Activated T-cell treated with anti-CD3 and anti-CD28 coated beads, Interleukin-2, amount 50 U/mL, for 48 hours (primary cell): ENCODE measurements at regions not wholly inside any gene's neighbourhood (a gene's known extent, or its start where the extent isn't known, plus 50 kb on each side); places are given as distances from the start of the nearest gene placed in this dataset.

Source experiments
- DNase-seq, 2 experiments: peaks; one replicate each; pipeline ENCODE4 v3.0.0-alpha.2; 2020

DNA sequence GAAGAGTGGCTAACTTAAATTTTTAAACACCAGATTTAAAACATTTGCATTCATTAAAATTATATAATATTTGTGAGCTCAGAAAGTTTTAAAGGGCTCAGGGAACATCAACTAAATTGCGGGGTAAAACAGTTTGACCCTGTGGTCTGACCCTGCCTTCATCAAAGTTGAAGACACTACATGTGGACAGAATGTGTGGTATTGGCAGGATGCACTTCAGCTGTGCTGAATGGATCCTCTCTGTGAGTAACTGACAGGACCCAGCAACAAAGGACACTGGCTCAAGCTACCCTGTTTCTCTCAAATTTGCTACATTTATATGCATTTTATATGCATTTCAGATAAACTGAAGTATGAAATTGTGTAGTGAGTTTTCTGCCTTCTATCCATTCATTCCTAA lies 288.5 kb downstream of the ZNF608 start:
- no peak for DNase-seq

DNA sequence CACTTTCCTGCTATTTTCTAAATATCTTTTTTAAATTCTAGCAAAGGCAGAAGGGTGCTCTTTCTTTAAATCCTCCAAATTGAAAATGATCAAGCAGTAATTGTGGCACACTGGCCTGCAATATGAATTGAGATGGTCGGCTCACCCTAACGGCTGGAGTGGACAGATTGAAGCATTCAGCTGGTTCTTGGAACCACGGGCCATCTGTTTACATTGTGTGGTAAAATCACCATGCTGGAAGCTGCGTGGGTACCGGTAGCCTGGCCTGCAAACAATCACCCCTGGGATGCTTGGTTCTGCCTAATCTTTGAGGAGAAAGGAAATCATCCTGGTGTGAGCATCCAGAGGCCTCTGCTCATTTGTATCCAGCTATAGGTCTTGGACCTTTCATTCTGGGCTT lies 289.3 kb downstream of the ZNF608 start:
- no peak for DNase-seq

DNA sequence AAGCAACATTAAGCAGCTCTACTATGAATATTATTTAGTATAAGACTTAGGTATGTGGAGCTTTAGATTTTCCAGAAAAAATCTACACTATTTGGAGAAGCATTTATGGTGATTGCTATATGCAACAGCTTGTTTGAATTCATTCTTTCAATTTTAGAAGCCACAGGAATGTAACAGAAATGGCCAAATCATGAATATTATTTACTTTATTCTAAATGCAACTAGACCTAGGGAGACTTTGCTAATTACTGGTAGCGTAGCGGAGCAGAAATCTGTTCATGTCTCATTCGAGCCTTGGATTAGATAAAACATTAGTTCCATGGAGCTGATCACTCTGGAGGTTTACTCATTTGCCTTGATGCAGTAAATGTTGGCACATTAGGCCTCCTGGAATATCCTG lies 290.2 kb downstream of the ZNF608 start:
- no peak for DNase-seq

DNA sequence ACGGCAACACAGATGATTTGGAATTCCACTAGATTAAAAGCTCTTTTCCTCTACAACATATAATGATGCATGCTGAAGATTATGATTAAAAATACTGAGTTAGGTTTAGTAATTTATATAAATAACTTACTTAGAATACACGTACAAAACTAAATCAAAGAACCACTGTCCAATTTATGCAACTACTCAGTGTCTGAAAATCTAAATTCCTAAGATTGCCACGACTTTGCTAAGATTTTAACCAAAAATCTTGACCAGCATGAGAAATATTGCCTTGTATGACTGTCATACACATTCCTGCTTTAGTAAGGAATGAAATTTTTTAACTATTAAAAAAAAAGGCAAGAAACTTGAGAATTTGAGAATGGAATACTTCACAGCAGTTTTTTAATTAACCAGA lies 292.4 kb downstream of the ZNF608 start:
- DNase-seq: no peak

DNA sequence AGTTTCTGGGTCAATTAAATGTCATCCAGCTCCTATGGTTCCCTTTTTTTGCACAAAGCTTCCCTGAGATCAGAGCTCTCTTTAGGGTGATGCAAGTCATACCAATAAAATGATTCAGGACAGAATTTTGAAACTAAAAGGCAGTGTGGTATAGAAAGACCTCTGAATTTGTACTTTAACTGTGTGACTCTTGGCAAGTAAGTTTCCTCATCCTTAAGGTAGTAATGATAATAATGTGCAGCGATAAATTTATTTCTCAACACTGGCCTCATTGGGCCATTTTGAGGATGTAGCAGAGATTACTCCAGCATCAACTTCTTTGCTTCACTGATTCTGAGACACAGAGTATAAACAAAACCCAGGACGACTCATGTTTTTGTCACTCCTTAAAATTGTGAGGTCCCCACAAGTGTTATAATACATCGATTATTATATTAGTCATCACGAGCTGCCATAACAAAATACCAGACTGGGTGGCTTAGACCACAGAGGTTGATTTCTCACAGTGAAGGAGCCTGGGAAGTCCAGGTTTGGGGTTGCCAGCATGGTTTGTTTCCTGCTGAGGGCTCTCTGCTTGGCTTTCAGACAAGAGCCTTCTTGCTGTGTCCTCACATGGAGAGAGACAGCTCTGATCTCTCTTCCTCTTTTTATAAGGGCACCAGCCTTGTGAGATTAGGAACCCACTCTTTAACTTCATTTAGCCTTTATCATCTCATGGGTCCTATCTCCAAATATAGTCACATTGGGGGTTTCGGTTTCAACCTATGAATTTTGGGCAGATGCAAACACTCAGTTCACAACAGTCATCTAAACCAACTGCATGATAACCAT lies 293.0 kb downstream of the ZNF608 start:
- DNase-seq: peak; percentile 17 to 22

DNA sequence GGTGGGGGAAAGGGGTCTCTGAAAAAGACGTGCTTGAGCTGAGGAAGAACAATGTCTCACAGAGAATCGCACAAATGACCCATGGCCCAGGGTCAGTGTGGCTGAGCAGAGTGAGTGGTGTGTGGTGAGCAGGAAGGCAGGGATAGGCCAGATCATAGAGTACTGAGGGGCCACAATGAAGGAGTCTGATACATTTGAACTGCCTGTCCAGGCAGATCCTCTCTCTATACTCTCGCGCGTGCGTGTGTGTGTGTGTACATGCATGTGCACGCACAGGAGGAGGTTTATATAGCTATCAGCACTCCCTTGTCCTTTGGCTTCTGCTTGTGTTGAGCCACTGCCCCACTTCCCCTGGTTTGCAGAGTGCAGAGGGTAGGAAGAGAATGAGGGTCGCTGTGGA lies 294.0 kb downstream of the ZNF608 start:
- no peak for DNase-seq

DNA sequence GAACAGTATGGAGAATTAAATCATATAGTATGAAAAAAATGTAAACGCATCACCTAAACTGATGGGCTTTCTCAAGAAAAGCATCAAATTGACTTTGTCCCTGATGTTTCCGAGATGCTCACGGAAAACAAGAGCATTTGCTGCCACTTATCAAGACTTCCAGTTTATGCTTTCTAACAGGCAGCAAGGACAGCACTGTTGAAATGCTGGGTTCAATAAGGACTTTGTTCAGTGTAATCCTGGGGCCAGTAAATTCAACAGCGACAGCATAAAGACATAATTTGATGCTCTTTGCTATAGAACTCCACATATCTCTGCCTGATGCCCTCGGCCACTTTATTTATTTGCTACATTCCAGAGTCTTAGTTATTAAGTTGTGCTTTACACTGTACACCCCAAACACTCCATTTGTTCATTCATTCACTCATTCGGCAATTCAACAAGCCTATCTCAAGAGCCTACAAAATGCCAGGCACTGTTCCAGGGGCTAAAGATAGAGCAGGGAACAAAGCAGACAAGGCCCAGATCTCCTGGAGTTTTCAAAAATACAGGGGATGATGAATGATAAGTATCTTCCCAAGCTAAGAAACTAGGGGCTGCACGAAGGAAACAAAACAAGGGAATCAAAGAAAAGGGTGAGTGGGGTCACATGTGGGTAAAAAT lies 294.6 kb downstream of the ZNF608 start:
- DNase-seq: no peak

DNA sequence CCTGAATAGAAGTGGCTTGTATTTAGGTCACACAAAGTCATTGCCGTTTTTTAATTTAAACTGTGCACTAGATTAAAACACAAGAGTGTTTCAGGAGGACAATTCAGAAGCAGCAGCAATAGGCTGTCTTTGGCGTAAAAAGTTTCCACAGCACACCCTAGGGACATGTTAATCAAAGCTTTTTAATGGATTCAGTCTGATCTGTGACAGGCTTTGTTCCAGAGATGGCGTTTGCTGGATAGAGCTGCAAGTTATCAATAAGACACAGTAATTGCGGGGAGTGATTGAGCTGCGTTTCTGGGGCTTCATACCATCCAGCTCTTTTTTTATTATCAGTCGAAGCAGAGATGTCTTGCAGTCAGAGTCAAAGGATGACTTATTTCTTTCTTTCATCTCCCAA lies 300.3 kb downstream of the ZNF608 start:
- no peak for DNase-seq

DNA sequence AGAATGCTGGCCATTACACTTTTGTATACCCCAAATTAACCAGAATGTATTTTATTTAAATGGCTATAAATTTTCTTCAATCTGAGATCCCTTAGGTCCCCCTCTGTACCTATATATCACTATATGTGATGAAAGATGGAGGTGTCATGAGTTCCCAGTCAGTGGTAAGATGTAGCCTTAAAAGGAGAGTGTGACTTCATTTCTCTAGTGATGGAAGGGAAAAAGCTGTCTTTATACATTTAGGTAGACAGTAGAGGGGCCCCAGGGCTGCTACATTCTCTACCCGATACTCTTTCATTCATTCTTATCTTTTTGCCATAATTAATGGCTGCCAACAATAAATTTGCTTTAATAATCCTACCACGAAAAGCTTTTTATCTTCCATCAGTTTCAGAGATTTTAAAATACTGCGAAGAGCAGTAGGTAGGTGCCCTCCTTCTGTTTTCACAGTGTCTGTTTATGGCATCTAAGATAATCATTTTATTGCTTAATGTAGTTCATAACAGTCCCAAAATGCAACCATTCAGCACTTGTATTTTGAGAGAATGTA lies 301.3 kb downstream of the ZNF608 start:
- DNase-seq: no peak

DNA sequence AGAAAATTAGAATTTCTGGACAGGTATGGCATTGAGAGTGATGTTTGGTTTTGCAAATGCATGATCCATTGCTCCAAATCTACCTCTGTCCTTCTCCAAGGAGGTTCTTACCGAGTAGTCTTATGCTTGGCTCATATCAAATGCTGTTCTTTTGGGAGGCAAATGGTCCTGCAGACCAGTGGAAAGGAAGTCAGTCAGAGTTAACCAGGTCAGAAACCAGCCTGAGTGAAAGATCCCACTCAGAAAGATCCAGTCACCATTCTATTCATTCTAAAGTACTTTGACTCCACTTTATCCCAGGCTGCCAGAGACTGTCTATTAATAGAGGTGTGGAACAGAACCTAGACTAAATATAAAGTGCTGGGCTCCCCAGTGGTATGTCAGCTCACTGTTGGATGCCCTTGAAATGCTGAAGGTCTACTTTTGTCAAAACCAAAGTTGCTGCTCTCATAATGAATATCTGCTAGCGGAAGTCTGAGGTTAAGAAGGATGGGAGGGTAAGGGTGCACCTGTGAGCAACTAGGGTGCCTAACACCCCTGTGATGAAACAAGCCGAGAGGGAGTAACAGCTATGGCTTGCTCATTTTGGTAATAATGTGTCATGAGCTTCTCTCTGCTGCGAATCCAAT lies 302.2 kb downstream of the ZNF608 start:
- DNase-seq: no peak

DNA sequence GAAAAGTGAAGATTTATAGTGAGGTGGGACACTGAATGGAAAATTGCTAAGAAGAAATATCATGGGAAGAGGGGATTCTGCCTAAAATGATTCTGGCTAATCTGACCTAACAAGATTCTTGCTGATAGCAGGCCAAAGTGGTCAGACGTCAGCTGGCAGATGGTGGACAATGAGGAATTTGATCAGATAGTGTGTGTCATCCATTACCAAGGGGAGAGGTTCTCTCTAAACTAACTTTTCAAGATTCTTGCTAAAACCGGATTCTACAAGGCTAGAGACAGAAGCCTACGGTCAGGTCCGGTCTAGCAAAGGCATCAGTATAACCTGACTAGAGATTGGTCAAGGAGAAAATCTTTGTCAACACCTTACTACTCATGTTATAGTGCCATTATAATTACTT lies 306.0 kb downstream of the ZNF608 start:
- no peak for DNase-seq

DNA sequence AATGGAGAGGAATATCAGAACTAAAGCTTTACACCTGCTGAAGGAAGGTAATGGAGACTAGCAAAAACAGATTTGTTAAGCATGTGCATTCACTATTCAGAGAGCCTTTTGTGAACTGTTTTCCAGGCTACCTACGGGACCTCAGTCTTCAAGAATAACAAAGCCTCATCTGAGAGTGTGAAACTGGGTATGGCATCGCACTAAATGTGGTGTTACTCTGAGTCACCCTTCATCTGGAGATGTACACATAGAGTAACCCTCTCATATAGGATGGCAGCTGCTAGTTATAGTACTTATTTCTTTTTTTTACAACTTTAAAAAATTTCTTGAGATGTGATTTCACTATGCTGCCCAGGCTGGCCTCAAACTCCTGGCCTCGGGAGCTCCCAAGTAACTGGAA lies 306.8 kb downstream of the ZNF608 start:
- DNase-seq: no peak

DNA sequence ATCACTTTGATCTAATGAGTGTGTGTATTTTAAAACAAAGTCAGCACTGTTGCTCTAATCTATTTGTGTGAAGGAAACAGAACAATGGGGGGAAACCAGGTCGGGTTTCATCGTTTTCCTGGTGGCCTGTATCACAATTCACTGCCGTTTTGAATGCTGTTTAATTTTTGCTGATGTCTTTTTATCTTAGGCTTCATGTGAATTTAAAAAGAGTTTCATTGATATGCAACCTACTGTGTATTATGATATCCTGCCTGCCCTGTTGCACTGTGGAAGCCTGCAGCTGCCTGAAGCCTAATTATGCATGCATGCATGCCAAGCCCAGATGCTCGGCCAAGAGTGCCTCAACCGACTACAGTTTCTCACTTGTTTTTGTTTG lies 307.5 kb downstream of the ZNF608 start:
- DNase-seq: no peak

DNA sequence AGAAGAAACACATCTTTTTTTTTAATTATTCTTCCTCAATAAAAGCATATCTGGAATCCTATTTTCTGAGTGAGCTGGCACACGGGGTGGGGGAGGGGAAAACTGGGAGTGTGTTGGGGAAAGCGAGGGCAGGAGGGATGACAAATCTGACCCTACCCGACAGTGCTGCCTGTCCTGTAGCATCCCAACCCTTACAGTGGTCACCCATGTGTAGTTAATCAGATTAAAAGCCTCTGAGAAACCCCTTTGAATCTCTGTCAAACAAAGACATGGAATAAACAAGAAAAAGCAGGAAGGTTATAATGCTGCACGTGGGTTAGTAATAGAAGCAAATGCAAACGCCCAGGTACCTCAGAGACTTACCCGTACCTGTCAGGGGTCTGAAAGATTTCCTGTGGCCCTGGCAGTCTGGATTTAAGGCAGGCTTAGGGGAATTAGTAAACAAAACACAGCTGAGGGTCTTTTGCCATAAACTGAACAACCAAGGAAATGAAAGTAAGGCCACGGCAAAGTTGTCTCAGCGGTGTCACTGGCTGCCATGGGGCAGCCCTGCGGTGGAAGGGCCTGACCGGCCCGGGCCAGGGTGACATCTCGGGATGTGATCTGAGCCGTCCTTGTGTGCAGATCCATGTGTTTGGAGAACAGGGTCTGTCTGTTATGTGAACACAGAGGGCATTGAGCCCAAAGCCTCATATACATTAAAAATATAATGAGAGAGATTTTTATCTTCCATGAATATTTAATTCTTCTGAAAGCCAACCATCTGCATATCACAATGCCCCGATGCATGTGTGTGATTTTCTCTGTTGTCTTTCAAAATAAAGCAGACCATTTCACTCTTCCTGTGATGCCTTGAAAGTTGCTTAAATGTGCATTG lies 308.2 kb downstream of the ZNF608 start:
- DNase-seq: no peak

DNA sequence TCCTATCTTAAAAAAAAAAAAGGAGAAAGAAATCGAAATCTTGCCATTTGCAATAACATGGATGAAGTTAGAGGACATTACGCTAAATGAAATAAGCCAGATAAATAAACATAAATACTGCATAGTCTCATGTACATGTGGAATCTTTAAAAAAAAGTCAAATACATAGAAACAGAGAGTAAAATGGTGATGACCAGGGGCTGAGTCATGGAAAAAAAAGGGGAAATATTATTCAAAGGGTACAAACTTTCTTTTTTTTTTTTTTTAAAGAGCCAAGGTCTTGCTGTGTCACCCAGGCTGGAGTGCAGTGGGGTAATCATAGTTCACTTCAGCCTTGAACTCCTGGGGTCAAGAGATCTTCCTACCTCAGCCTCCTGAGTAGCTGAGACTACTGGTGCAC lies 310.1 kb downstream of the ZNF608 start:
- no peak for DNase-seq

DNA sequence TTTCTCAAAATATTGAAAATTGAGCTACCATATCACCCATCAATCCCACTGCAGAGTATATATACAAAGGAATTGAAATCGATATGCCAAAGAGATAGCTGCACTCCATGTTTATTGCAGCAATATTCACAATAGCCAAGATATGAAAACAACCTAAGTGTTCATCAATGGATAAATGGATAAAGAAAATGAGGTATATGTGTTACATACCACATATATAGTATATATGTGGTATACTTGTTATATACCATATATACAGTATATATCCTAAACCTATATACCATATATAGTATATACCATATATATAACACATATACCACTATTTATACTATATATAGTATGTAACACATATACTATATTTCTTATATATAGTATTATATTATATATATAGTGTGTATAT lies 313.3 kb downstream of the ZNF608 start:
- no peak for DNase-seq

DNA sequence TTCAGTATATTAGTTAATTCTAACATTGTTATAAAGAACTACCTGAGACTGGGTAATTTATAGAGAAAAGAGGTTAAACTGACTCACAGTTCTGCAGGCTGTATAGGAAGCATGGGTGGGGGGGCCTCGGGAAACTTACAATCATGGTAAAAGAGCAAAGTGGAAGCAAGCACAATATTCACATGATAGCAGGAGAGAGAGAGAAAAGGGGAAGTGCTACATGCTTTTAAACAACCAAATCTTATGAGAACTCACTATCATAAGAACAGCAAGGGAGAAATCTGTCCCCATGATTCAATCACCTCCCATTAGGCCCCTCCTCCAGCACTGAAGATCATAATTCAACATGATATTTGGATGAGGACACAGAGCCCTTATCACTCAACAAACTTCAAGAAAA lies 324.9 kb downstream of the ZNF608 start:
- DNase-seq: no peak

DNA sequence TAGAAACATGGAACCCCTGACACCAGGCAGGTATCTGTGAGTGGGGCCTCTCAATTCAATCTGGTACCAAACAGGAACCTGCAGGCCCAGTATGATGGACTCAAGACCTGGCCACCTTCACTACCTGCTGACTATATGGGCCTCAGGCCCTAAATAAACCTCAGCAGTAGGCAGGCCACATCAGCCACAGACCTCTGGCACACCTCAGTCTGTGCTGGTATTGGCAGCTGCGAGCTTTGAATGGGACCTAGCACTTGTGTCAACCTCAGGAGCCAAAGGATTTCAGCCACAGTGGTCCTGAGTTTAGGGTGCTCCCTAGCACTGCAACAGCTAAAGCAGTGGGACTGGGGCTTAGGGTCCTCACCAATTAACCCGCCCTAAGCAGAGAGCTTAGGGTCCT lies 325.5 kb downstream of the ZNF608 start:
- DNase-seq: no peak

DNA sequence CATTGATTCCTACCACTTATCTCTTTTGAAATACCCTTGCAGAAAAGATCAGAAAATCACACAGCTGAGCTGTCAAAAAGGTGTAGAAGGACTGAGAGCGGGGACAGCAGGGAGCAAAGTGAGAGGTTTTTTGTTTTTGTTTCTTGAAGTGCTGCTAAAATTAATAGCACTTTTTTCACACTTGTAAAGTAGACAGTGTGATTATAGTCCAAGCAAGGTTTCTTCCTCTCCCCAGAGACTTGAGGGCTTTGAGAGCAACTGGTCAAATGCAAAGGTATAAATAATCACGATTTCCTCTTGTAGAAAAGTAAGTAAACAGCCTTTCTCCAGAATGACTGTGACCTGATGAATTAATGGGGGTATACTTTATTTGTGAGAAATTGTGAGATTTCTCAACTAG lies 326.9 kb downstream of the ZNF608 start:
- DNase-seq: no peak

DNA sequence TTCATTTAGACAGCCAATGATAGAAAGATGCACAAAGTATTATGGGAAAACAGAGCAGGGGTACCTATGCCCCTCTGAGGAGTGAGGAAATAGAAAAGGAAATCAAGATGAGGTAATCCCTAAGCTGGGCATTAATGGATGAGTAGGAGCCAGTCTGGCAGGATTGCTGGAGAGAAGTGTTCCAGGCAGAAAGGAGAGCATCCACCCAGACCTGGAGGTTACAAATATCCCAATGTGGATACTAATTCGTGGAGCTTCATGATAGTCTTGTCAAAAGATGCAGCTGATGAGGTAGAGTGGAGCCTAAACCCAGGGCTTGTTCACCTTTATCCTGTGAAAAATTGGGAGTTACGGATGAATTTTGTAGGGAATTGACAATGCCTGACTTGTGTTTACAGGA lies 328.0 kb downstream of the ZNF608 start:
- no peak for DNase-seq

DNA sequence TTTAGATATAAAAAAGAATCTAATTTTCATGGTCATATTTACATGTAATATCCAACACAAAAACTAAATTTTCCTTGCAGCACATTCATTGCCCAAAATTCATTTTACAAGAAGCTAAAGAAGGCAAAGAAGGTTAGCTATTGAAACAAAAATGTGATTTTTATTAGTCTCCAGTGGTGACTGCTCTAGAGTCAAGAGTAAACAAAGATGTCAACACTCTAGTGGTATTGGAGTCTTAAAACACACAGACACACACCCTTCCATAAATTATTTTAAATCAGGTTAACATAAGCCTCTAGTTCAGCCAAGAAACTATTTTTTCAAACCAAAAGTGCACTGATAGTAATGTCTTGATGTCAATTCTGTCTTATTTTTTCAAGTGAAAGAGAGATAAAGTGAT lies 329.2 kb downstream of the ZNF608 start:
- no peak for DNase-seq

DNA sequence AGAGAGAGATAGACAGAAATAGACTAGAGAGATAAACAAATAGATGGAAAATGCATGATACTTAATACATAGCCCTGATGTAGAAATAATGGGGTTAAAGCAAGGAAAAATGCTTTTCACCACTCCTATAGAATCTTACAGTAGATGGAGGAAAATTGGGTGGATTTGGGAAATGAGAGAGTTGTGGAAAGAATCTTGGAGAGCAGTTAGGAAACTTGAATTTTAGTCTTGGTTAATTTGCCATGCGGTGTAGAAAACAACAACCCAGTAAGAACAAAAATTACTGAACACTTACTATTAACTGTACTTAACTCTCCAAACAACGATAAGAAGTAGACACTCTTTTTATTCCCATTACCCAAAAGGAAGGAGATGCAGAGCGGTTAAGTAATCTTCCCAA lies 329.8 kb downstream of the ZNF608 start:
- no peak for DNase-seq

DNA sequence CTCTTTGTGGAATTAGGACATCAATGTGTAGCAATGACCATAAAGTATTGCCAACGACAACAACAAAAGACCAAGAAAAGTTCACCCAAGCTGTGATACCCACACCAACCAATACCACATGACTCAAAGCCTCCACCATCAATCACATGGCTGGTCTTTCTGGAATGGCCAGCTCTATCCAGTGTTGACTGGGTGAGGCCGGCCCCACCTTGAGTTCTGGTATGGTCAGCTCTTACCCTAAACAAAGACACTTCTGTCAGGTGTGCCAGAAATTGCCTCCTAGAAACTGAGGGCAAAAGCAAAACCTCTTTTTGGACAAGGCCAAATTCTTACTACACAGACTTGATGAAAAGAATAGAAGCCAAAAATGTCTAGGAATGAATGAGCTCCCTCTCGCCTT lies 331.5 kb downstream of the ZNF608 start:
- DNase-seq: no peak
